HEK293T (cell line): ENCODE measurements at regions not wholly inside any gene's neighbourhood (a gene's known extent, or its start where the extent isn't known, plus 50 kb on each side); places are given as distances from the start of the nearest gene placed in this dataset.

Experiments
- CTCF ChIA-PET: fragments of 350-600 bp; formaldehyde crosslinking; extraction: SDS; loops from one replicate; lab custom pipeline; 2021; ENCODE audit warnings: antibody characterized with exemption, inconsistent platforms; lab: Yijun Ruan, JAX
- POLR2A ChIA-PET: fragments of 350-600 bp; formaldehyde crosslinking; extraction: SDS; loops from one replicate; lab custom pipeline; 2020; ENCODE audit warnings: antibody characterized with exemption, inconsistent platforms; lab: Yijun Ruan, JAX
- DNase-seq: peaks from one replicate; pipeline ENCODE4 v3.0.0; 2012; ENCODE audit warnings: mixed read lengths; ENCODE audit errors: extremely low spot score
- ARNT ChIP-seq: fragments of 450-650 bp; IDR thresholded peaks from 2 replicates; pipeline ENCODE4 v1.6.1; 2017; ENCODE audit warnings: mild to moderate bottlenecking
- BHLHE40 ChIP-seq: fragments of 450-650 bp; IDR thresholded peaks from 2 replicates; pipeline ENCODE4 v1.6.1; 2016; ENCODE audit warnings: mild to moderate bottlenecking, moderate library complexity, borderline replicate concordance
- CTBP1 ChIP-seq: fragments of 450-650 bp; IDR thresholded peaks from 2 replicates; pipeline ENCODE4 v1.6.1; 2016; ENCODE audit warnings: borderline replicate concordance
- ELF4 ChIP-seq: fragments of 450-650 bp; IDR thresholded peaks from 2 replicates; pipeline ENCODE4 v1.6.1; 2017; ENCODE audit warnings: antibody characterized with exemption
- FOXA1 ChIP-seq: fragments of 450-650 bp; IDR thresholded peaks from 2 replicates; pipeline ENCODE4 v1.6.1; 2016; ENCODE audit warnings: mild to moderate bottlenecking
- FOXK2 ChIP-seq: fragments of 450-650 bp; IDR thresholded peaks from 2 replicates; pipeline ENCODE4 v1.6.1; 2016; ENCODE audit warnings: mild to moderate bottlenecking
- FOXM1 ChIP-seq: fragments of 450-650 bp; IDR thresholded peaks from 2 replicates; pipeline ENCODE4 v1.6.1; 2017; ENCODE audit warnings: mild to moderate bottlenecking, borderline replicate concordance
- HDGF ChIP-seq: fragments of 450-650 bp; IDR thresholded peaks from 2 replicates; pipeline ENCODE4 v1.6.1; 2017; ENCODE audit warnings: antibody characterized with exemption, borderline replicate concordance
- L3MBTL2 ChIP-seq: fragments of 450-650 bp; conservative IDR thresholded peaks from 2 replicates; pipeline ENCODE4 v1.6.1; 2016; ENCODE audit warnings: mild to moderate bottlenecking
- LEF1 ChIP-seq: fragments of 450-650 bp; IDR thresholded peaks from 2 replicates; pipeline ENCODE4 v1.6.1; 2017; ENCODE audit warnings: mild to moderate bottlenecking, borderline replicate concordance
- NFRKB ChIP-seq: fragments of 450-650 bp; IDR thresholded peaks from 2 replicates; pipeline ENCODE4 v1.6.1; 2016; ENCODE audit warnings: mild to moderate bottlenecking, moderate library complexity
- PKNOX1 ChIP-seq: fragments of 450-650 bp; IDR thresholded peaks from 2 replicates; pipeline ENCODE4 v1.6.1; 2016
- SP1 ChIP-seq: fragments of 450-650 bp; IDR thresholded peaks from 2 replicates; pipeline ENCODE4 v1.6.1; 2017
- SUZ12 ChIP-seq: fragments of 450-650 bp; IDR thresholded peaks from 2 replicates; pipeline ENCODE4 v1.6.1; 2016; ENCODE audit warnings: mild to moderate bottlenecking
- TARDBP ChIP-seq: fragments of 450-650 bp; IDR thresholded peaks from 2 replicates; pipeline ENCODE4 v1.6.1; 2016
- ZNF384 ChIP-seq: fragments of 450-650 bp; IDR thresholded peaks from 2 replicates; pipeline ENCODE4 v1.6.1; 2016

DNA sequence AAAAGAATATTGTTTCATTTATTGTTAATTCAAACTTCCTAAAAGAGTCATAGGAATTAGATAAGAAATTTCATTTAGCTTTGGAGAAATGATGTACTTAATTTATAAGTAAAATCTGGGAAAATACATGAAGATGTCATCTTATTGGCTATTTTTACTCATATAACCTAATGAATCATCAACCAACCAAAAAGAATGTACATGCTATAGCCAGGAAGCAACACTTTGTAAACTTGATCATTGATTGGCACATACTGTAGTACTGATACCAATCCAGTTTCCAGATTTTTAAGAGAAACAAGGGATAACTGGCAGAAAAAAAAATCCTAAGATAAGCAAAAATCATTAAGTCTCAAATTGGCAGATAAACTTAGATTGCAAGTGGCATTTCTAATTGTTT is 207.9 kb upstream of the CDIN1 start:
- ChIA-PET POLR2A (no interaction called here), CTCF (no interaction called here)
- TF ChIP-seq HDGF = no peak
- no peak for TF ChIP-seq LEF1
- TF ChIP-seq FOXA1 = no peak
- no peak for TF ChIP-seq FOXM1
- TF ChIP-seq SP1 = no peak
- no peak for TF ChIP-seq PKNOX1
- TF ChIP-seq NFRKB = no peak
- no peak for TF ChIP-seq L3MBTL2
- no peak for DNase-seq

DNA sequence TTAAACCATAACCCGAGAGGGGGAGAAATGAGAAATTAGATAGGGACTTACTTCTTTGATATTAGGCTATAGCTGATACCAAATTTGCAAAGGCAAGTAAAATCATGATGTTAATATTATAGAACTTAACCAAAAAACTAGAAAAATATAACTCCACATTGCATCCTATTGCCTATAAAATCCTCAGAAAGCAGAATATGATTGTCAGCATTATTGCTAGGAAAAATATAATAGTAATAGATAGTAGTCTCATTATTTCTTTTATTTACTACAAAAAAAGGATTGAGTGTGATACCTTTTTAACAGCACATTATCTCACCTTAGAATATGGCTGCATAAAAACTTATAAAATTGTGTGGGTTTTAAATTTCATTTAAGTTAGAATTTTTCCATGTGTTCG is 206.5 kb upstream of the CDIN1 start:
- POLR2A ChIA-PET = no interaction called here
- CTCF ChIA-PET = no interaction called here
- no peak for TF ChIP-seq FOXA1
- no peak for TF ChIP-seq ARNT
- TF ChIP-seq NFRKB = no peak
- TF ChIP-seq BHLHE40 = no peak
- TF ChIP-seq TARDBP = no peak
- TF ChIP-seq ELF4 = no peak
- no peak for TF ChIP-seq L3MBTL2
- TF ChIP-seq SP1 = no peak
- no peak for TF ChIP-seq HDGF
- TF ChIP-seq PKNOX1 = no peak
- TF ChIP-seq SUZ12 = no peak
- no peak for TF ChIP-seq ZNF384
- TF ChIP-seq FOXM1 = no peak
- no peak for TF ChIP-seq CTBP1
- TF ChIP-seq LEF1 = no peak

DNA sequence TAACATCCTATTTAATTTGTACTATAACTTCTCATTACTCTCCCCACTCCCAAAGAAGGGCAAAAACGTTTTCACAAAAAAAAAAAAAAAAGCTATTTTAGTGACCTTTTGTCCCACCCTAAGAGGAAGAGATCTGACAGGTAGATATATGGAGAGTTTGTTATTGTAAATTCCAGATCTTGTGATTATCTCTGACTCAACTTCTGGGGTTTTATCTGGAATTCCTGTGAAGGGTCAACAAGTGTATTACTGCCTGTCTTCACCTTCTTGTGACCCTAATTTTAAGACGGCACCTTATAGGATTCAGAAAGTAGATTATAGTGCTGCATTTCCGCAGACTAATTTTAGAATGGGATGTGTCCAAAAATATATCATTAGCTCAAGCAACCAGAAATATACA is 205.9 kb upstream of the CDIN1 start:
- ChIA-PET POLR2A (no interaction called here), CTCF (no interaction called here)
- DNase-seq = no peak
- TF ChIP-seq SUZ12 = no peak
- no peak for TF ChIP-seq CTBP1
- peak; percentile 28 for TF ChIP-seq PKNOX1
- no peak for TF ChIP-seq FOXA1
- TF ChIP-seq ZNF384 = no peak

More for the DNA sequence above, 206.5 kb upstream of the CDIN1 start:
- DNase-seq = no peak

- ChIA-PET CTCF (no interaction called here), POLR2A (no interaction called here)
- DNase-seq = no peak
- TF ChIP-seq HDGF = no peak
- TF ChIP-seq ARNT = no peak
- no peak for TF ChIP-seq NFRKB
- no peak for TF ChIP-seq ELF4
- no peak for TF ChIP-seq FOXK2
- no peak for TF ChIP-seq SUZ12
- TF ChIP-seq PKNOX1 = no peak
- no peak for TF ChIP-seq FOXA1
- TF ChIP-seq CTBP1 = no peak
- TF ChIP-seq LEF1 = no peak
- no peak for TF ChIP-seq ZNF384
- no peak for TF ChIP-seq FOXM1
These were observed 190.3 kb upstream of the CDIN1 start for GRCh38 chr15:36389107-36389506.

DNA sequence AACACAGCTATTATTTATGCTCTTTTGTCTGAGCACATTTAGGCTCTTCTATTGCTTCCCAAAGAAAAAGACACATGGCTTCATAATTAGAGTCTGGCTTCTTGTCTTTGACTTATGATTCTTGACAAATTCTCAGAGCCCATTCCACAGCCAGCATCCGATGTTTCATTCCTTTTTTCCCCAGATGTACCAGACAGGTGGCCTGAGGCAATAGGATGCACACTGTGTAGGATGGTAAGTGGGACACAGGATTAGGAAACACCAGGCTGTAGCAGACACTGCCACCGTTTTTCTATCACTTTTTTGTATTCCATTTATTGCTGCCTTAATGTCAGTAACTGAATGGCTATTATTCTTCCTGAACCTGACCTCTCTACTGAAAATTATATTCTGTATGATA is 188.9 kb upstream of the CDIN1 start:
- TF ChIP-seq SUZ12 (no peak), CTBP1 (no peak), FOXK2 (no peak), PKNOX1 (no peak), ARNT (no peak), BHLHE40 (no peak), SP1 (no peak), LEF1 (no peak), ZNF384 (no peak), L3MBTL2 (no peak), NFRKB (no peak), HDGF (no peak), ELF4 (no peak), FOXA1 (no peak), TARDBP (no peak), FOXM1 (no peak)

More for the DNA sequence above, 188.9 kb upstream of the CDIN1 start:
- DNase-seq = no peak
- POLR2A ChIA-PET = no interaction called here
- CTCF ChIA-PET = no interaction called here
